ENCODE measurements at regions not wholly inside any gene's neighbourhood (a gene's known extent, or its start where the extent isn't known, plus 50 kb on each side); places are given as distances from the start of the nearest gene placed in this dataset.

DNA sequence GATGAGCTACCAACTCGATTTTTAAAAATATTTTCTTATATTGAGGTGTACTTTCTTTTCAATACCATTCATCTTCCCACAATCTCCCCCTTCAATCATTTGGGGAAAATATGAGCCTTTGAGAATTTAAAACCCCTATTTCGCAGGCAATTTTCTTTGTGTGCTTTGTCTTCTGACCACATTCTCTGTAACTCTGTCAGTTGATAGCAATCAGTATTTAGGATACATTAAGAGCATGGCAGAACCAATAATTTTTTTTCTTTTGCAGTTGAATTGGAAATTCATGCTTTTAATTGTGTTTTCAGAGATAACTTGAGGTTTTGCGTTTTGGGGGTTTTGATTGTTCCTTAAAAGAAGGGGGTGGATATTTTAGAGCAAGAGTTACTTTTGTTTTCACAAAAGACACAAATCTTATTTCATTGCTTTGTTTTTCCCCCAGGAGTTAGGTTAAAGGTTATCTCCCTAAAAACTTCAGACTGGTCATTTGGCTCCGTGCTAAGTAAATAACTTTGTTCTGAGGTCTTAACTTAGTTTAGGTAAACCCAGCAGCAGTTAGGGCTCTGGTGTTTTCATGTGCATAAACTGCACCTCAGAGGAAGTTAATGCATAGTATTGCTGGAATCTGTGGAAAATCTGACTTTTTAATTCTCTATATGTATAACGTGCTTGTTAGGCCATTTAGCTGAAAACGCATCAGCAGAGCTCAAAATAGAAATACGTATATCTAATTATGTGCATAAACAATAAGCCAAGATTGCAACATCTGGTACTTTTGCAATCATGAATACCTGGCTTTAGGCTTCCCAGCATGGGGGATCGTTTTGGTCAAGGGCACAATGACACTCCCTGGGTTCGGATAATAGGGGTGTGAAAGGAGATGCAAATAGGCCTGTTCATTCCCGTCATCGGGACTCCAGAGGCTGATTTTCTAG lies 676.4 kb upstream of the ANKRD30A start:
- H3K4me1 ChIP-seq, result no peaks in the 10 kb centered on the region

DNA sequence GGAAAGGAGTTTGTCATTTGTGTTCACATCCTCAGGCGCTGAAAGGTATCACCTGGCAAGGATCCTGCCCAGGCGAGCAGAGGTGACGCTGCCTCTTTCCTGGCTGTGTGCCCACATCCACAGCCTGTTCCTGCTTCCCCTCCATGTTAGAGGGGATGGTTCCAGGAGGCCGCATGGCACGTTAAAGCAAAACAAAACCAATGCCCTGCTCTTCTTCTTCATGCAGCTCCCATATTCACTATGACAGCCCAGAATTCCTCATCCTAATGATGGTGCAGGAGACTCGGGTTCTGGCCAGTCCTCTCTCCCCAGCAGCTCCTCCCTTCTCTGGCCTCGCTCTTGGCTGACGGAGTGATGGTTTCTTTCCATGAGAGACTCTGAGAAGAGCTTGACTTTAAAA lies 678.5 kb upstream of the ANKRD30A start:
- Histone ChIP-seq H3K27ac (no peak overlapping the region), H3K4me1 (no peaks in the 10 kb centered on the region), H3K4me3 (no peak overlapping the region), H3K9me3 (no peaks in the 10 kb centered on the region), H3K36me3 (no peaks in the 10 kb centered on the region), H3K27me3 (no peaks in the 10 kb centered on the region)
- 66 to 82% methylated on average over 8 of the region's 8 CpGs for whole genome bisulfite sequencing, 2 donors
- TF ChIP-seq POLR2A (IDR thresholded peaks at IDR 0.05) (no peak), POLR2AphosphoS5 (IDR thresholded peaks at IDR 0.05) (no peak), EP300 (IDR thresholded peaks at IDR 0.05) (no peak)
- TF ChIP-seq, protein P1, sequence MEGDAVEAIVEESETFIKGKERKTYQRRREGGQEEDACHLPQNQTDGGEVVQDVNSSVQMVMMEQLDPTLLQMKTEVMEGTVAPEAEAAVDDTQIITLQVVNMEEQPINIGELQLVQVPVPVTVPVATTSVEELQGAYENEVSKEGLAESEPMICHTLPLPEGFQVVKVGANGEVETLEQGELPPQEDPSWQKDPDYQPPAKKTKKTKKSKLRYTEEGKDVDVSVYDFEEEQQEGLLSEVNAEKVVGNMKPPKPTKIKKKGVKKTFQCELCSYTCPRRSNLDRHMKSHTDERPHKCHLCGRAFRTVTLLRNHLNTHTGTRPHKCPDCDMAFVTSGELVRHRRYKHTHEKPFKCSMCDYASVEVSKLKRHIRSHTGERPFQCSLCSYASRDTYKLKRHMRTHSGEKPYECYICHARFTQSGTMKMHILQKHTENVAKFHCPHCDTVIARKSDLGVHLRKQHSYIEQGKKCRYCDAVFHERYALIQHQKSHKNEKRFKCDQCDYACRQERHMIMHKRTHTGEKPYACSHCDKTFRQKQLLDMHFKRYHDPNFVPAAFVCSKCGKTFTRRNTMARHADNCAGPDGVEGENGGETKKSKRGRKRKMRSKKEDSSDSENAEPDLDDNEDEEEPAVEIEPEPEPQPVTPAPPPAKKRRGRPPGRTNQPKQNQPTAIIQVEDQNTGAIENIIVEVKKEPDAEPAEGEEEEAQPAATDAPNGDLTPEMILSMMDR (IDR thresholded peaks at IDR 0.05), result no peak
- DNase-seq (no peak), ATAC-seq (ENCODE audit: low FRiP score in 2 of 2) (peak in 1 of 2 donors; percentile 44)

More for the DNA sequence above, 676.4 kb upstream of the ANKRD30A start:
- Histone ChIP-seq H3K4me3 (no peak overlapping the region), H3K9me3 (no peaks in the 10 kb centered on the region), H3K27ac (no peak overlapping the region), H3K36me3 (no peaks in the 10 kb centered on the region), H3K27me3 (no peaks in the 10 kb centered on the region)
- 58 to 64% methylated on average over 11 of the region's 11 CpGs for WGBS, 2 donors
- no peak for ATAC-seq (ENCODE audit: low FRiP score in 2 of 2)
- TF ChIP-seq EP300 (IDR thresholded peaks at IDR 0.05) (no peak), POLR2AphosphoS5 (IDR thresholded peaks at IDR 0.05) (no peak), POLR2A (IDR thresholded peaks at IDR 0.05) (no peak)
- TF ChIP-seq, protein P1 (IDR thresholded peaks at IDR 0.05), result no peak
- DNase-seq, result no peak

DNA sequence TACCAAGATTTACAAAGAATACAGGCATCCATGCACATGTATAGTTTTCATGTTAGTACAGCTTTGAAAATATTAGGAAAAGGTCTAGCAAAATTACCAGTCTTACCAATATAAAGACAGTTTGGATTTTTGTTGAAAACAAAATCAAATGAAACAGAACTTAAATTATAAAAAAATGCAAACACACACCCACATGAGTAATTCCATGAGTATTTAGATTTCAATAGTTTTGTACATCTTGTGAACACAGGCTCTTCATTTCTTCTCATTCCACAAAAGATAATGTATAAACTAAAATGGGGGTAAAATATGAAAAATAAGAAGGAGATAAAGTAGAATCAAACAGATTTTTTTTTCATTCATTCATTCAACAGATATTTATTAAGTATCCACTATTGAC lies 682.2 kb upstream of the ANKRD30A start:
- no peaks in the 10 kb centered on the region for H3K9me3 ChIP-seq
- TF ChIP-seq, protein P1 (IDR thresholded peaks at IDR 0.05), result no peak
- no peak for TF ChIP-seq POLR2AphosphoS5 (IDR thresholded peaks at IDR 0.05)
- TF ChIP-seq POLR2A (IDR thresholded peaks at IDR 0.05), result no peak
- TF ChIP-seq EP300 (IDR thresholded peaks at IDR 0.05), result no peak

DNA sequence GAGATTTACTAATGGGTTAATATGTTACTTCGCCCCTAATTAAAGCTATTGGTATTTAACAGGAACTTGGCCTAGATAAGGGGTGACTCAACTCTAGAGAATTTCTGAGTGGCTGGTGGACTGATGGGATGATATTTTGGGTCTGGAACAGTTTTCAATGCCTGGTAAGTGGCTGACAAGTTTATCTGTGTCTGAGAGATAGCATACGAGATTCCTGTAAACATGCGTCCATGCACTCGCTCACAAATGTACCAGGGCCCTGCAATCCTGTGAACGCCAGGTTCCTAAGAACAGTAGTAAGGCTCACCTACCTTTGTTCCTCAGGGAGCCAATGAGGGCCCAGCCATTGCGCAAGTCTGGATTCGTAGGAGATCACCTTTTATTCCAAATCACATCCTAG lies 683.8 kb upstream of the ANKRD30A start:
- no peaks in the 10 kb centered on the region for H3K27me3 ChIP-seq
- TF ChIP-seq, protein P1 (IDR thresholded peaks at IDR 0.05), result no peak
- TF ChIP-seq POLR2AphosphoS5 (IDR thresholded peaks at IDR 0.05), result no peak
- no peak for TF ChIP-seq POLR2A (IDR thresholded peaks at IDR 0.05)
- TF ChIP-seq EP300 (IDR thresholded peaks at IDR 0.05), result no peak
- no peak for DNase-seq
- no peak overlapping the region for H3K4me3 ChIP-seq
- ATAC-seq (ENCODE audit: low FRiP score in 2 of 2), result no peak
- H3K27ac ChIP-seq, result no peak overlapping the region
- no peaks in the 10 kb centered on the region for H3K4me1 ChIP-seq
- no peaks in the 10 kb centered on the region for H3K36me3 ChIP-seq
- WGBS, 2 donors, result 50 to 72% methylated on average over 7 of the region's 7 CpGs
- H3K9me3 ChIP-seq, result no peaks in the 10 kb centered on the region

More for the DNA sequence above, 682.2 kb upstream of the ANKRD30A start:
- H3K27me3 ChIP-seq, result no peaks in the 10 kb centered on the region
- no peaks in the 10 kb centered on the region for H3K36me3 ChIP-seq
- ATAC-seq (ENCODE audit: low FRiP score in 2 of 2), result no peak
- no peaks in the 10 kb centered on the region for H3K4me1 ChIP-seq
- H3K4me3 ChIP-seq, result no peak overlapping the region
- no peak for DNase-seq
- H3K27ac ChIP-seq, result no peak overlapping the region

DNA sequence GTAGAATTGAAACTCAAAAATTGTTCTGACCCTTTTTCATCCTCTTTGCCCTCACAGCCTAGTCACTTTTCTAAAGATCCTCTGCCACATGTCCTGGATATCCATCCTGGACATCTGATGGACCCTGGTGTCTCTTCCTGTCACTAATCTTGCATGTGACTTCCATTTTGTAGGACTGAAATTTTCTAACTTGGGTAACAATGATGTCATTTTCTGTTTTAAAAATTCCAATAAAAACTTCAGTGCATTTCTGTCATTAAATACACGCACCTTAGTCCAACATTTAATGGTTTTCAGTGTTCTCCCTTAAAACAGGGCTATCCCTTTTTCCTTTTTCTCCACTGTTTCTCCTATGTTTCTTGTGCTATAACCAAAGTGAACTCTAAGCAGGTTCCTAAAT lies 684.9 kb upstream of the ANKRD30A start:
- no peaks in the 10 kb centered on the region for H3K4me1 ChIP-seq
- WGBS, 2 donors, result 83 to 89% methylated on average over 1 of the region's 1 CpG
- H3K9me3 ChIP-seq, result no peaks in the 10 kb centered on the region
- TF ChIP-seq POLR2AphosphoS5 (IDR thresholded peaks at IDR 0.05) (no peak), EP300 (IDR thresholded peaks at IDR 0.05) (no peak), POLR2A (IDR thresholded peaks at IDR 0.05) (no peak)
- TF ChIP-seq, protein P1 (IDR thresholded peaks at IDR 0.05), result no peak
- H3K27me3 ChIP-seq, result no peaks in the 10 kb centered on the region
- H3K36me3 ChIP-seq, result no peaks in the 10 kb centered on the region
- H3K4me3 ChIP-seq, result no peak overlapping the region
- no peak for DNase-seq
- ATAC-seq (ENCODE audit: low FRiP score in 2 of 2), result no peak
- no peak overlapping the region for H3K27ac ChIP-seq

Data from upper lobe of left lung (tissue), 6 donors.